DMS53 treated with DMSO at 0.1 percent for 48 hours (cell line): ENCODE measurements at regions not wholly inside any gene's neighbourhood (a gene's known extent, or its start where the extent isn't known, plus 50 kb on each side); places are given as distances from the start of the nearest gene placed in this dataset.
A peak's percentile ranks its signal among the peaks of the same experiment; 100 is the strongest.

Experiments used
- DNase-seq: peaks from one replicate; lab custom pipeline; 2025; ENCODE audit not compliant: unreplicated experiment; lab: John Stamatoyannopoulos, UW

DNA sequence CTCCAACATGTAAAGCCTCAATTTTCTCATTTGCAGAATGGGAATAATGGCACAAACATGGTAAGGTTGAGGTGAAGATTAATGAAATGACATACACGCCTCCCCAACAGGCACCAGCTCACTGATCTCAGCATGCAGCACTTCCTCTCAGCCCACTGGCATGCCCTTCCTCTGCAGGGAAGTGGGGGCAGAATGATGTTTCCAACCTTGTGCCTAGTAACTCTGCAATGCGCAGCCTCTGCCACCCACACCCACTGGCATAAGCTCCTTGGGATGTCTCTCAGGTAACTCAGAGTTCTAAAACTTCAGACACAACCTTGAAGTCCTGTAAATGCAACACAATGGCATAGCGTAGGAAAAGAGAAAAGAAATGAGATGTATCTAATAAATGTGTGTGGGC is 540.7 kb downstream of the HTR7 start:
- DNase-seq, result no peak

DNA sequence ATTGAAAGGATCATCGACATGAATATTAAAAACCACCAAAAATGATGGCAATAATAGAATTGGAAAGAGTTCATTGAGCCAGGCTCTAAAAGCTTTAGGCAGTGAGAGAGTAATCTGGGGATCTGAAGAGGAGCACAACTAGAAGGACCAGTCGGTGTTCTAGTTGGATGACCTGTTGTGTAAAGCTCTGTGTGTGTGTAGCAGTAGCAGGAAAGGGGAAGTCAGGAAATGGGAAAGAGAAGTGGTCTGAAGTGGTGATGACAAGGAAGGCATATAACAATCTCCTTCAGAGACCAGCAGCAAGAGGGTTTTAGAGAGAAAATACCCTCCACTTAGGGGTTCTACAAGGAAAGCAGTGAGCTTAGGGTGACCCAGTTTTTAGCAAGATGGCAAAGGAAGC is 539.2 kb downstream of the HTR7 start:
- DNase-seq, result peak; percentile 67

DNA sequence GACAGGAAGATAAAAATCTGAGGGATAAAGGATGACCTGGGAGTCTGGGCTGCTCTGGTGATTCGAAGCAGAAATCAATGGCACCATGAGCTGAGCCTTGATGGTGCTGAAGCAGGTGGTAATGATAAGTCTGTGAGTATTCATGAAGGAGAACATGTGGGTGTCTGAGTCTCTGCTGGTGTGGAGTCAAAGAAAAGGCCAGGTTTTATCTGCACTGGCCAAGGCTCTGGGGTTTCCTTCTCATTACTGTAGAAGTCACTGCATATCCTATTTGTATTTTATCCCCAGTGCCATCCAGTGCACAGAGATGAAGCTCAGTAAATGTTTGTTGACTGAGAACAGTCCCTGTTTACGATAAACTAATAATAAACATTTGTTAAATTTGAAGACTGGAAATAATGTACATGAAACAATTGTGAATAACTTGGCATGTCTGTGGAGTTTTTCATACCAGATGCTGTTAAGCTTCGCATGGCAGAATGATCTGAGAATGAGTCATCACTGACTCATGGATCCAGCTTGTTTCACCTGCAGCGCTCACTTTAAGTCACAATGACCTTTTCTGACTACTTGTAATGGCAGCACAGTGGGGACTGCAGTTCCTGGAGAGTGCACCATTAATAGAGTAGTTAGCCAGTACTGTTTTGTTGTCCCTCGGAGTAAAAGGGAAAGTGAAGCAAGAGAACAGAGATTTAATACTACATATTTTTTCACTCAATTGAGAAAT is 538.5 kb downstream of the HTR7 start:
- peak; percentile 98 for DNase-seq

DNA sequence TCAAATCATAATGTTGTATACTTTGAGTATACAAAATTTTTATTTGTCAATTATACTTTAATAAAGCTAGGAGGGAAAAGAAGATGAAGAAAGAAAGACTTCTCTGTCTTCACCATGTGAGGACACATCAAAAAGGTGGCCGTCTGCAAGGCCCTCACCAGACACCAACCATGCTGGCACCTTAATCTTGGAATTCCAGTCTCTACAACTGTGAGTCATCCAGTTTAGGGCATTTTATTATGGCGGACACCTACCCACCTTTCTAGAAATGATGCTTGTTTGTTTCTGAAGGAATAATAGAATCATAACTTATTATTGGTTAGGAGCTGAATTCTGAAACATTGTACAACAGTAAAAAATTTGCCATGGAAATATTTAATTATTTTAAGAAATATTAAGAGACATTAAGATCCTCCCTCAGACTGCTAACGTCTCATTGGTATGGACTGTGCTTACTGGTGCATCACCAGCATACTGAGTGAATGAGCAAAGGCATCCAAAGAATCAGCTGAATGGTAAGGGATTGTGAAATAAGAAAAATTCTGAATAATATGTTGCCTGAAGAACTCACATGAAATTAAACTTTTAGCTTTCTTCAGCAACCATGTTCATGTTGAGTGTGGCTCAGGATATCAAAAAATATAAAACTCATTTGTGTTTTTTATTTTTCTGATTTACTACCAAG is 536.6 kb downstream of the HTR7 start:
- no peak for DNase-seq

DNA sequence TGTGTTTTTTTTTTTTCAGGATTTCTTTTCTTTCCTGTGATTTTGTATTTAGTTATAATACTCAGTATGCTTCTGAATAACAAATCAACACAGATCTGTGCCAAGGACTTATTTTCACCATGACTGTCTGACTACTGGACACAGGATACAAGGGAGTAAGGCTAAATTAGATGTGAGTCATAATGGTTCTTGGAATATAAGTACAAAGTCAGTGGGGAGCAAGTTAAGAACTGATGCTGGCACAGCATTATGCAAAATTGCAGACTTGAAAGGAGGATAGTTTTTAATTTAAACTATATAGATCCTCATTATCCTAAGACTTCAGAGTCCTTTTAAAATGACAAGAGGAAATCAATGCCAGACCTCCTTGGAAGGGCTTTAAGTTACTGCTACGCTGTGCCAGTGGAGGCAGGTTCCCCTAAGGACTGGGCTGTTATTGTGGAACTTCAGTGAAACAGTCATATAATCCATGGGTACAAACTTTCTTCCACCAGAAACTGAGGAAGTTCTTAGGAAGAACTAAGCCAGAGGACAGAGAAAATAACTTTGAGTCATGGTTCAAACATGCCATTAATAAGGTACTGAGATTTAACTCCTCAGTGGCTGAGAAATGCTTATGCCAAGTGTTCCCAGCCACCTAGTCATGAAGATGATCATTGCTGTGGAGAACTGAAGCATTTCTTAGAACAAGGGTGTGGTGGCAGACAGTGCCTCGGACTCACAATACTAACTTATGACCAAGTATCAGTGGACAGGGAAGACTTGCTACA is 531.2 kb downstream of the HTR7 start:
- DNase-seq, result no peak

DNA sequence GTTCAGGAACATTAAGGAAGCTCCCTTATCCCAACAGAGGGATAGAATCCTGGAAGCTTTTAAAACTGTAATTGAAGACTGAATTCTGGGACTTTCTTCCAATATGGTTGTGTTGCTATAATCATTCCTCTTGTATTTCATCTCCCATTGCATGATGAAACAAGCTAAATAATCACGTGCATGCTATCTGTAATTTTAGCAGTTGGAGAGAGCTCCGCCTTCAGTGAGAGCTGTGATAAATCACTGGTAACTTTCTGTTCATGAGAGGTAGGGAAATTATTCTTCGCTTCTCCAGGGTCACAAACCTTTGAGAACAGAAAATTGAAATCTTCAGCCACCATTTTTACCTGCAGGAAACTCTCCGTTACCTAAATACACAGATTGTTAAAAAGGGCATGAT is 530.2 kb downstream of the HTR7 start:
- no peak for DNase-seq

DNA sequence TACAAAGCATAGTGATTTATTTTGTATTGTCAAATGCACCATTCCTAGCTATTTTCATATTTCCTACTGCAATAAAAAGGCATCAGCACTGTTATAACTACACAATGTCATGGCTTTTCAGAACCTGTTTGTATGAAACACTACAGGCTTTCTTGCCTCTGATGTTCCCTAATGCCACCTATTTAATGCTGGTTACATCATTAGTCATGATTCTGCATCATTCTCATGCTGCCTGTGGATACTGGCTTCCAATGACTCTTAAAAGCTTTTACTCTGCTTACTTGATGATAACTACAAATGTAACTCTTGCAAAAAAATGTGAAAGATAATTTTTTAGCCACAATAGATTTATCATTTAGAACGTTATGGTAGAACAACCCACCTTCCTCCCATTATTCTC is 529.4 kb downstream of the HTR7 start:
- DNase-seq, result no peak

DNA sequence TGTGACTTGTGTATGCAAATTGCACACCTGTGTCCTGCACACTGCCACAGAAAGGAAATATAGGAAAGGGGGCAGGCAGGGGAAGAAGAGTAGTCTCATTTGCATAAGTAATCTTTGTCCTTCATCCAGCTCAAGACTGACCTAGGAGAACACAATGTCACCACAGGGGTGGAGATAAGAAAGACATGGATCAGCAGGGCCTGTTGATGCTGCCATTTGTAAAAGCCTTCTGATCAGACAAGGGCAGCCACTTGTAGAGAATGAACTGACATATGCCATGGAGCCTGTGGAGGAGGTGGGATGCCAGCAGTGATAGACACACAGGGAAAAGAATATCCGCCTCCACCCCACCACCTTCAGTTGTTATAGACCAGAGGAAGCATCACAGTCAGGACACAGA is 528.9 kb downstream of the HTR7 start:
- no peak for DNase-seq

DNA sequence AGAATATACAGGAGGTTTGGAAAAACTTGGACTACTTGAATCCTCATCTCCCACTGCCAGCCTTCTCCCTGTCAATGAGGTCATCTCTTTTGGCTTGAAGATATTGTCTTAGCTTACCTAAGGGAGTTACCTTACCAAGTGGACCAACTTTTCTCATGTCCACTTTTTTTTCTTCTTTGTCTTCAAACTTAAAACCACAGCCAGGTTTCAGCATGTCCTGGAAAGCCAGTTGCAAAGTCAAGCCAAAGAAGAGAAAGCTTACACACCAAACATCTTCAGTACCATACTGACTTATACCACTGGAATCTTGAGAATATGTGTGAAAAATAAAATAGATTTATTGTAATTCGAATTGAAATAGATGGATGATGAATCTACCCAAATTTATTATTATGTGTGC is 520.5 kb downstream of the HTR7 start:
- DNase-seq, result no peak

DNA sequence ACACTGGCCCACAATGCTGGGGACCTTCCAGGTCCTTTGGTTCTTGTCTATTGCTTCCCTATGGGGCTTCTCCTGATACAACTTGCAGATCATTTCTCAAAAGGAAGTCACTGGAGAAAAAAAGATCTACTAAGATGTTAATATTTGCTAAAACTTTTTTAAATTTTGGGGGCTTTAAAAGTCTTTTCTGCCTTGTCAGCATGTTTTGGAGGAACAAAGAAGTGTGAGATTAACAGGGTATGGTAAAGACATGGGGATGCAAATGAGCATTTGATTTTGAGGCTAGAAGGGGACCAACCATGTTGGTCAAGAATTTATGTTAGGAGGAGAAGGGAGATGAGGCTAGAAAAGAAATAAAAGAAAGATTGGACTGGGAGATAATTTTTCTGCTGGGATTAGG is 515.4 kb downstream of the HTR7 start:
- no peak for DNase-seq

DNA sequence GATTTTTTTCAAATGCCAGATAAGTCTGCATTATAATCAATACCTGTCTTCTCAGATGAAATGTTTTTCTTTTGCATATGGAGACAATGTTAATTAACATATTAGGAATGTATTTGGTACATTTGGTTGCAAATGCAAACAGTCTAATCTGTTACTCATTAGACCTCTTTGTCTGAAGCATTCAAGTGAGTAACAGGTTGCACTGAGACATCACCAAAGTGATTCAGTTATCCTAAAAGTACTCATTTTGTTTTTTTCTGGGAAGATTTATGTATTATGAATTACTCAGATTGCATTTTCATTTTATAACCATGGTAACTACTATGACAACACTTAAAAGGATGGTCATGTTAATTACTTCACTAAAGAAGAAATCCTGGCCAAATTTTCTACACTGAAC is 513.6 kb downstream of the HTR7 start:
- no peak for DNase-seq

DNA sequence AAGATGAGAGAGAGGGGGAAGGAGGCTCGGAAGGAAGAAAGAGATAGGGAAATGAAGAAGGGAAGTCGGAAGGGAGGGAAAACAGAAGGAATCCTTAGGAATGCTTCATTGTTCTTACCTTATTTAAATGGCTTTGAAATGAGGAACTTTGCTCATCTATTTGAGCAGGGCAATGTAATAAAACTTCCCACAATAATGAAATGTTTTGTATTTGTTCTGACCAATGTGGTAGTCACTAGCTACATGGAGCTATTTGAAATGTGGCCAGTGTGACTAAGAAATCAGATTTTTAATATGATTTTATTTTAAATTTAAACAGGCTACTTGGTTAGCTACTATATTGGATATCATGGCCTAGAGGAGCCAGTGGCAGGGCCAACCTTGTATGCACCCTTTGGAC is 510.6 kb downstream of the HTR7 start:
- no peak for DNase-seq

DNA sequence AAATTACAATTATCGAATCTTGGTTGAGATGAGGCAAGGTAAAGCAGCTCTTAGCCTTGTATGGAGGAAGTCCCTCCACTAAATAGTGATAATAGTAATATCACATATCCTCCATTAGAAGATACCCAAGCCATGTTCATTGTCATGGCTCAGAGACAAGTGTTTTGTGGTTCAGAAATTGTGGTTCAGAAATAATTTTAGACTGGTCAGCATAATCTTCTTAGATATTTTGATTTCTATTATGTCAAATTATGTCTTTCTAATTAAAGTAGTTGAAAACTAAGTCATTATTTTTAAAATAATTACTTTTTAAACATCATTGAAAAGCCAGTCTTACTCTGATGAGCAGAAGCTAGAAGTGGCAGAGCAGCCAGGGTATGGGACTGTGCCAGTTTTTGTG is 507.7 kb downstream of the HTR7 start:
- no peak for DNase-seq

DNA sequence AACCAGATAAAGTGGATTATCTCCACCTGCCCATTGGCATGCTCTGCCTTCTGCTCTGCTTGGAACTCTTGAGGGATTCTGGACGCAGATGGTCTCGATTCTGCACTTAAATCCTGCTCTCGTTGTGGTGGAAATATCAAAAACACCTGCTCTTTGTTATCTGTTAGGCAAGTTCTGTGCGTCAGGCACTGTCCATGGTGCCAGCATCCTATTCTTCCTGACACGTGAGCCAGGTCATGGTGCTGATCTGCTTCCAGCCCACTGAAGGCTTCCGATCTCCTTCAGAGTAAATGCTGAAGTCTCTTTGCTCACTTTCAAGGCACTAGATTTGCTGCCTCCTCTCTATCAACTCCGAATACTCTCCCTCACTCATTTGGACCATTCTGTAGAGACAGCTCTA is 505.6 kb downstream of the HTR7 start:
- no peak for DNase-seq

DNA sequence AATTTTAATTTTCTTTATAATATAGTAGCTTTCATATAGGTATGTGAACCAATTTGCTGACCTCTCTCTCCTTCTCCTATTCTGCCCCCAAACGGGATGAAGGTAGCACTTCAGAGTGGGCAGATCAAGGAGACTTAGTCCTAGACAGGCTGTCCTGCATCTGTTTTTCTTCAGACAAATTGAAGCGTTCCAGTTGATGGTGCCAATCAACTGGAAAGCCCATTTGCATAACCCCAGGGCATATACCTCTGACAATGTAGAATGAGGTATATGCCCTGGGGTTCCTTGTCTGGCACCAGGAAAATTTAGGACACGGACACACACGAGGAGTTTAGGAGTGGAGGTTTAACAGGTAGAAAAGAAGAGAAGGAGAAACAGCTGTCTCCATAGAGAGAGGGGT is 502.9 kb downstream of the HTR7 start:
- DNase-seq, result no peak

DNA sequence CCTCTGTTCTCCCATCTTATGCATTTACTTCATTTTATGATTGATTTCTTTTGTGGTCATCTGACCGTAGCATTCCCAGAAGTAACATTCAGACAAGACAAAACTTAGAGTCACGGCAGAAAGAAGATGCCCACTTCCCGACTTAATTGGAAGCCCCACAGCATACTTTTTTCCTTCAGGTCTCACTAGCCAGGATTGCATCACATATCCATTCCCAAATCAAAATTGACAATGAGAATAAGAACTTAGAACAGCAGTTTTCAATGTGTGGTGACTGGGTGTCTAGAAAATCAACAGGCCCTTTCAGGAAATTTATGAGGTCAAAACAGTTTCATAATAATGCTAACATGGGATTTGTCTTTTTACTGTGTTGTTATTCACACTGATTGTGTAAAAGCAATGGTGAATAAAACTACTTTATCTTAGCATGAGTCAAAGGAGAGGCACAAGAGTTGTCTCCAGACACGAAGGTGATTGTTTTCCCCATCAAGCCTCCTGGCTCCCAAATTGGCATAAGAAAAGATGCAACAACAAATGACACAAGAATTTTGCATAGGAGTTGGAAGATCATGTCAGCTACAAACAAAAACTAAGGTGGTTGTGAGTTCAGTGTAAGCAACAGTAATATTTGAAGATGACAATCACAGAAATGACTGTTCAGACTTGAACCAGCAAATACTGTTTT is 493.9 kb downstream of the HTR7 start:
- DNase-seq, result no peak

DNA sequence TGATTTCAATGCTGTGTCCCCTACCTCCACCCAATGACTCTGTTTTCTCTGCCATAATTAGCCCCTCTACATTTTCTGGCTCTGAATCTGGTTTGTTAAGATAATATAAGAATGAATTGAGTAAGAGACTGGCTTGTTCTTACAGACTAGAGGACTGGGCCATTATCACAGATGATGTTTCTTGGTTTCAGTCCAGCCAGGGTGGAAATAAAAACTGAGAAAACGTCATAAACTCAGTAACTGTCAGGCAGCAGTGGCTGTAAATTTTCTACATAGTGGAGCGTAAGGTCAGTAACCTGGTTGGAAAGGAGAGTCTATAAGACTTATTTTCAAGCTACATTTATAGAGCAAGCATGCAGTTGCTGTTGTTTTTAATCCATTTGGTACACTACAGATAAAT is 485.4 kb downstream of the HTR7 start:
- DNase-seq, result no peak

DNA sequence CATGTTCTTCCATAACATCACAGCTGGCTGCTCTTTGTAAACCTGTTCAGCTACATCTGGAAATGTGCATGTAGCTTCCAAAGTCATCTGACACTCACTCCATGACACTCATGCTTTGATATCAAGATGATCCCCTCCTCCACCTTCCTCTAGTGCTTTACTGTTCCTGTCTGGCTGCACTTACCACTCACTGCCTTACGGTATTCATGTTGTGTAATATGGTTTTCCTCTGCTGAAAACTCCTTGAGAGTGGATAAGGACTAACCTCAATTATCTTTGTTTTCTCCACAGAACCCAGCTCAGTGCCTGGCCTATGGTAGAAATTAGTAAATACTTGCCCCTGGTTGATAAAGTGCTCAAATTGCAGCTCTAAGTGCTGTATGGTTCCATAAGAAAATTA is 483.9 kb downstream of the HTR7 start:
- no peak for DNase-seq

DNA sequence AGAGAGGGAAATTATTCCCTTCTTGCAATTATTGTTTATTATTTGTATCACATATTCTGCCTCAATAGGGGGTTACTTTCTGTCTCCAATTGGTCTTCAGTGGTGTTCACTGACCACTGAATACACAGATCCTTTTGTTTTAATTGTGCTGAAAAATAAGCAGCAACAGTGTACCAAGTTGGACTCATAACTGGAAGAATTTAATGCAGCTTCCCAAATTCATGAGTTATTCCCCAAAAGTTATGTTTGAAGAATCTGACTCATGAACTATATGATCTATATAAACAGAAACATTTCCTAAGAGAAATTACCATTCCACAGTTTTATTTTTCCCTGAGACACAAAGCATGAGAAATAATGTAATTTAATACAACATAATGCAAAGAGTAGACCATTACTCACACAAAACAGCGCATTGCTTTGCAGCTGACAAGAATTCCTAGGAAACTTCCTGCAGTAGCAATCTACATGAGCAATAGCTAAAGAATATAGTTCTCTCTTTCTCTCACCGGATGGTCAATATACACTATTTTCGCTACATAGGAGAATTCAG is 479.2 kb downstream of the HTR7 start:
- no peak for DNase-seq

DNA sequence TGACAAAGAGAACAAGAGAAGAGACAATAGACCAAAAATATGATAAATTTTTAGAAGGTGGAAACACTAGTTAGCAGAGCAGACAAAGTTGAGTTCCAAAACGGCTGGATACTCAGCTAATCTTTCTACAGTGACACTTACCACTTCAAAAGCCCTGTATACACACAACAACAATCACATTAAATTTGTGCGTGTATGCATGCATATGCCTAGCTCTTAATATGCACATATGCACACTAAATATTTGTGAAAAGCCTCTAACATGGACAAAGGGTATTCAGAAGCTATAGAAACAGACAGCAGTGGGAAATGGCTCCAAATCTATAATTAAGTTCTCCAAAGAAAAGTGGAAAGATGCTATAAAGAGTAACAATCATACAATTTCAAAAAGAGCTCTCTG is 476.4 kb downstream of the HTR7 start:
- DNase-seq, result no peak

DNA sequence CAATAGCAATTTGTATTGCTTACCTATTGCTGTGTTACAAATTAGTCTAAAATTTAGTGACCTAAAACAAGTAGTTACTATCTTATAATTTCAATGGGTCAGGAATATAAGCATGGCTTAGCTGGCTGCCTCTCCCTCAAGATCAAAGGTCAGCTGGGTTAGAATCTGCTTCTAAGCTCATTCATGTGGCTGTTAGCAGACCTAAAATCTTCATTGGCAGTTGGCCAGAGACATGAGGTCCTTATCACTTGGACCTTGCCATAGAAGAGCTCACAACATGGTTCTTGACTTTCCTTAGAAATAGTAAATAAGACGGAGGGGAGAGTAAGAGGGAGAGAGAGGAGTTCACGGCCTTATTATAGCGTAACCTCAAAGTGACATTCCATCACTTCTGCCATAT is 468.0 kb downstream of the HTR7 start:
- no peak for DNase-seq
